IMR-90 (cell line): ENCODE measurements at regions not wholly inside any gene's neighbourhood (a gene's known extent, or its start where the extent isn't known, plus 50 kb on each side); places are given as distances from the start of the nearest gene placed in this dataset.

Experiments used
- ATAC-seq: fragments of 200-7000 bp; cut with Tn5 transposase; 2 replicates; pipeline ENCODE4 v1.9.1; 2020; ENCODE audit warnings: low read depth, mild to moderate bottlenecking, moderate library complexity
- BruUV-seq: library from RNA; stranded (reverse); fragments of 400-500 nt; replicated peaks from 2 replicates; lab custom pipeline; 2021; lab: Mats Ljungman, UMichigan
- CTCF ChIA-PET: fragments of 300-600 bp; formaldehyde crosslinking; extraction: SDS; loops from one replicate; lab custom pipeline; 2021; ENCODE audit warnings: antibody characterized with exemption; lab: Yijun Ruan, JAX
- POLR2A ChIA-PET: fragments of 300-600 bp; sonication (Branson Sonifier 250); formaldehyde crosslinking; loops from one replicate; lab custom pipeline; 2022; ENCODE audit warnings: antibody characterized with exemption; ENCODE audit not compliant: unreplicated experiment; lab: Charles Lee
- DNase-seq: peaks from one replicate; pipeline ENCODE4 v3.0.0; 2013
- H2AFZ ChIP-seq: replicated peaks from 2 replicates; pipeline ENCODE3; 2013; ENCODE audit warnings: low read length, mild to moderate bottlenecking; ENCODE audit not compliant: poor library complexity
- H2AK5ac ChIP-seq: 2 replicates; pipeline ENCODE4 v1.6.1; 2013; ENCODE audit warnings: low read depth, low read length, inconsistent platforms
- H2AK9ac ChIP-seq: replicated peaks from 2 replicates; pipeline ENCODE3; 2013; ENCODE audit warnings: mild to moderate bottlenecking, low read depth, low read length, moderate library complexity; ENCODE audit not compliant: poor library complexity
- H2BK120ac ChIP-seq: 2 replicates; pipeline ENCODE4 v1.6.1; 2013; ENCODE audit warnings: low read depth, low read length, inconsistent platforms
- H2BK15ac ChIP-seq: 3 replicates; pipeline ENCODE4 v1.6.1; 2013; ENCODE audit warnings: low read depth, low read length, inconsistent platforms
- H2BK20ac ChIP-seq: 2 replicates; pipeline ENCODE4 v1.6.1; 2013; ENCODE audit warnings: low read depth, mild to moderate bottlenecking, inconsistent platforms, low read length, moderate library complexity
- H2BK5ac ChIP-seq: 2 replicates; pipeline ENCODE4 v1.6.1; 2013; ENCODE audit warnings: mild to moderate bottlenecking, low read depth, low read length, inconsistent platforms; ENCODE audit not compliant: poor library complexity, severe bottlenecking
- H3K14ac ChIP-seq: replicated peaks from 2 replicates; pipeline ENCODE4 v1.6.1; 2013; ENCODE audit warnings: low read depth, low read length, inconsistent platforms
- H3K18ac ChIP-seq: 2 replicates; pipeline ENCODE4 v1.6.1; 2013; ENCODE audit warnings: low read depth, low read length, control low read depth
- H3K23ac ChIP-seq: 2 replicates; pipeline ENCODE4 v1.6.1; 2013; ENCODE audit warnings: low read depth, low read length, inconsistent platforms
- H3K27ac ChIP-seq: 2 replicates; pipeline ENCODE4 v1.5.1; 2013; ENCODE audit warnings: mild to moderate bottlenecking, control low read depth, low read length; ENCODE audit not compliant: insufficient read depth
- H3K27me3 ChIP-seq: 2 replicates; pipeline ENCODE4 v1.6.1; 2013; ENCODE audit warnings: low read length; ENCODE audit not compliant: control insufficient read depth, insufficient read depth
- H3K36me3 ChIP-seq: 2 replicates; pipeline ENCODE4 v1.6.1; 2013; ENCODE audit warnings: low read length, mixed read lengths; ENCODE audit not compliant: control insufficient read depth, insufficient read depth
- H3K4ac ChIP-seq: 2 replicates; pipeline ENCODE4 v1.6.1; 2013; ENCODE audit warnings: low read depth, low read length, inconsistent platforms
- H3K4me1 ChIP-seq: 2 replicates; pipeline ENCODE4 v1.6.1; 2013; ENCODE audit warnings: low read length, mixed read lengths; ENCODE audit not compliant: control insufficient read depth, insufficient read depth
- H3K4me2 ChIP-seq: 2 replicates; pipeline ENCODE4 v1.6.1; 2013; ENCODE audit warnings: low read depth, mild to moderate bottlenecking, control low read depth, low read length, moderate library complexity
- H3K4me3 ChIP-seq: 2 replicates; pipeline ENCODE4 v1.5.1; 2013; ENCODE audit warnings: low read depth, mild to moderate bottlenecking, control low read depth, low read length, moderate library complexity; ENCODE audit not compliant: insufficient read depth
- H3K56ac ChIP-seq: 2 replicates; pipeline ENCODE4 v1.6.1; 2013; ENCODE audit warnings: low read length, inconsistent platforms; ENCODE audit not compliant: insufficient read depth; ENCODE audit errors: extremely low read depth
- H3K79me1 ChIP-seq, 2 experiments: 2 replicates each; pipeline ENCODE4 v1.6.1; 2013; ENCODE audit warnings: low read length in 2 of 2, inconsistent platforms in 1 of 2, low read depth in 1 of 2
- H3K9ac ChIP-seq: 2 replicates; pipeline ENCODE4 v1.6.1; 2013; ENCODE audit warnings: low read depth, low read length, control low read depth
- H3K9me1 ChIP-seq: 2 replicates; pipeline ENCODE4 v1.6.1; 2013; ENCODE audit warnings: low read length, inconsistent platforms; ENCODE audit not compliant: insufficient read depth
- H3K9me3 ChIP-seq: 2 replicates; pipeline ENCODE4 v1.6.1; 2013; ENCODE audit warnings: low read length; ENCODE audit not compliant: control insufficient read depth, insufficient read depth
- H4K20me1 ChIP-seq: 2 replicates; pipeline ENCODE4 v1.6.1; 2013; ENCODE audit warnings: low read length, inconsistent platforms; ENCODE audit not compliant: insufficient read depth
- H4K5ac ChIP-seq: 2 replicates; pipeline ENCODE4 v1.6.1; 2013; ENCODE audit warnings: mild to moderate bottlenecking, low read depth, low read length, control low read depth
- H4K8ac ChIP-seq, 2 experiments: 2 replicates each; pipeline ENCODE4 v1.6.1; 2013; ENCODE audit warnings: low read depth in 2 of 2, low read length in 2 of 2, control low read depth in 1 of 2, inconsistent platforms in 1 of 2
- H4K91ac ChIP-seq: 2 replicates; pipeline ENCODE4 v1.6.1; 2013; ENCODE audit warnings: low read depth, low read length, inconsistent platforms; ENCODE audit not compliant: insufficient read depth
- CHD1 ChIP-seq: IDR thresholded peaks from 2 replicates; pipeline ENCODE4 v1.6.1; 2012; ENCODE audit warnings: low read depth, low read length, improper control_type of control experiment
- MXI1 ChIP-seq: IDR thresholded peaks from 2 replicates; pipeline ENCODE4 v1.6.1; 2012; ENCODE audit warnings: low read depth, mild to moderate bottlenecking, low read length, moderate library complexity, borderline replicate concordance
- WGBS, 2 experiments: methylation state at CpG; one replicate each; pipeline versions ENCODE4 v1.1.5 to v1.1.7; 2013; ENCODE audit warnings: missing lambda C conversion rate in 2 of 2; ENCODE audit not compliant: insufficient read length in 1 of 2; ENCODE audit errors: extremely low coverage in 2 of 2; 5-methylcytosine and 5-hydroxymethylcytosine counted together
- dilution Hi-C: fragments of 300-500 bp; cut with HindIII; formaldehyde crosslinking; loops from one replicate; pipeline ENCODE4 v1.14.3; 2018; ENCODE audit warnings: low sequenced_read_pairs; ENCODE audit not compliant: unreplicated experiment
- in situ Hi-C: fragments of 300-500 bp; cut with MboI; formaldehyde crosslinking; loops from 3 replicates; pipeline ENCODE4 v1.14.3; 2019; ENCODE audit warnings: low sequenced_read_pairs, inconsistent platforms, mixed read lengths
- intact Hi-C: fragments of 100-400 bp; cut with micrococcal nuclease; formaldehyde crosslinking; loops from 2 replicates; pipeline ENCODE4 v1.10.0; 2022

- Histone ChIP-seq H2BK120ac (no peak overlapping the region), H3K4me2 (no peak overlapping the region), H2BK5ac (no peak overlapping the region), H2BK15ac (no peak overlapping the region), H3K56ac (no peak overlapping the region), H2AFZ (no peak overlapping the region), H3K4ac (no peak overlapping the region), H3K18ac (no peak overlapping the region), H3K27me3 (no peaks in the 10 kb centered on the region), H4K91ac (no peak overlapping the region), H4K5ac (no peak overlapping the region), H2AK9ac (no peak overlapping the region), H2AK5ac (no peak overlapping the region), H3K4me1 (no peaks in the 10 kb centered on the region; the same call in 1 of the 2 replicates), H3K36me3 (no peaks in the 10 kb centered on the region), H3K9me3 (no peaks in the 10 kb centered on the region), H4K20me1 (no peaks in the 10 kb centered on the region), H3K14ac (no peak overlapping the region), H4K8ac (no peak overlapping the region), H3K23ac (no peak overlapping the region), H3K27ac (no peak overlapping the region), H3K9ac (no peak overlapping the region), H3K9me1 (no peaks in the 10 kb centered on the region), H2BK20ac (no peak overlapping the region), H3K4me3 (no peak overlapping the region), H3K79me1 (no peaks in the 10 kb centered on the region)
- TF ChIP-seq CHD1 = no peak
- TF ChIP-seq MXI1 = no peak
- no peak for DNase-seq
- BruUV-seq = no TSS peak
- no CpG with 5 or more reads among the region's 1 CpG for WGBS, 2 experiments
- no peak for ATAC-seq
- in situ Hi-C loops (no loop called here), intact Hi-C loops (no loop called here), dilution Hi-C loops (no loop called here)
- ChIA-PET CTCF (no interaction called here), POLR2A (no interaction called here)
Observed at GRCh38 chr5:67575087-67575486, 378.5 kb upstream of the CD180 start.
